ENCODE measurements at regions not wholly inside any gene's neighbourhood (a gene's known extent, or its start where the extent isn't known, plus 50 kb on each side); places are given as distances from the start of the nearest gene placed in this dataset.

- in situ Hi-C loops (cut with HindIII; ENCODE audit: low sequenced_read_pairs): no loop called here
These were observed 748.8 kb downstream of the C12orf50 start for GRCh38 chr12:87280356-87280755.

GRCh38 chr12:87274594-87275245, 754.5 kb downstream of the C12orf50 start:
- in situ Hi-C loops (cut with HindIII; ENCODE audit: low sequenced_read_pairs): no loop called here

DNA sequence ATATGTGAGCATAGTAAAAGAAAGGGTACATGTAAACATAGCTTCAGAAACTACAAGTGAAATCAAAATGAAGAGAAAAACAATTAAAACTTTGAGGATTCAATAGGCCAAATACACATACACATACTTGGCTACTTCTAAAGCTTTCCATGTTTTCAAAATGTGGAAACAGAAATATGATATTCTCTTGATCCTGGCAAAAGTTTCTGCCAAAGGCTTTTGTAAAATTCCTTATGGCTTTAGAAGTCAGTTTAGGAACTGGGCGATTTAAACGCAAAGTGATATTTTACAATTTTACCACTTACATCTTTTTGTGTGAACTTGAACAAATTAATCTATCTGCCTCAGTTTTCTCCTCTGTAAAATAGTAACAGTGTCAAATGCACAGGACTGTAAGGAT, 756.4 kb downstream of the C12orf50 start:
- in situ Hi-C loops (cut with HindIII; ENCODE audit: low sequenced_read_pairs): no loop called here

GRCh38 chr12:87270919-87271318, 758.3 kb downstream of the C12orf50 start:
- in situ Hi-C loops (cut with HindIII; ENCODE audit: low sequenced_read_pairs): no loop called here

GRCh38 chr12:87266305-87266704, 762.9 kb downstream of the C12orf50 start:
- in situ Hi-C loops (cut with HindIII; ENCODE audit: low sequenced_read_pairs): no loop called here

DNA sequence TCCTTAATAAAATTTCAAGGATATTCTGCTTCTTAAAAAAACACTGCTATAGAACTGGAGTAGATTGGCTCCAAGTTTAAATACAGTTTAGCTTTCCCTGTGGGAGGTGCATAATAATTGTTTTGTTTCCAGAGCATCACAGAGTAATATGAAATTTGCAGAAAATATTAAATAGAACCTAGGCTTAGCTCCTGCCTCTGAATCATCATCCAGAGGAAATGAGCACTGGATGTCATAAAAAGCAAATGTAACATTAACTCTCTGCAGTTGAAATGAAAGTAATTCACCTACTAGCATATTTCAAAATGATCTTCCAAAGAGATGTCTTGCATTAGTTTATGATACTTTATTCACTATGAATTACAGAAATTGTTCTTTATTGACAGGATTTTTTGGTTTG, 769.8 kb downstream of the C12orf50 start:
- in situ Hi-C loops (cut with HindIII; ENCODE audit: low sequenced_read_pairs): no loop called here

- in situ Hi-C loops (cut with HindIII; ENCODE audit: low sequenced_read_pairs): no loop called here
These were observed 774.7 kb downstream of the C12orf50 start for GRCh38 chr12:87254381-87255030.

GRCh38 chr12:87253157-87253556, 776.0 kb downstream of the C12orf50 start:
- in situ Hi-C loops (cut with HindIII; ENCODE audit: low sequenced_read_pairs): no loop called here

- in situ Hi-C loops (cut with HindIII; ENCODE audit: low sequenced_read_pairs): no loop called here
These were observed 782.5 kb downstream of the C12orf50 start for GRCh38 chr12:87246726-87247125.

DNA sequence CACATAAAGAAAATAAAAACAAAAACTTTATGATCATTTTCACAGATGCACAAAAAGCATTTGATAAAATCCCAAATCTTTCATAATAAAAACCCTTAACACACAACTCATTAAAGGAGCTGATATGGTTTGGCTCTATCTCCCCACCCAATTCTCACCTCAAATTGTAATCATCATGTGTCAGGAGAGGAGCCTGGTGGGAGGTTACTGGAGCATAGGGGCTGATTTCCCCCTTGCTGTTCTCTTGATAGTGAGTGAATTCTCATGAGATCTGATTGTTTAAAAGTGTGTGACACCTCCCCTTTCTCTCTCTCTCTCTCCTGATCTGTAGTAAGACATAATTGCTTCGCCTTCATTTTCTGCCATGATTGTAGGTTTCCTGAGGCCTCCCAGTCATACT, 790.7 kb downstream of the C12orf50 start:
- in situ Hi-C loops (cut with HindIII; ENCODE audit: low sequenced_read_pairs): no loop called here

- in situ Hi-C loops (cut with HindIII; ENCODE audit: low sequenced_read_pairs): no loop called here
These were observed 794.3 kb downstream of the C12orf50 start for GRCh38 chr12:87234898-87235297.

GRCh38 chr12:87233671-87234070, 795.5 kb downstream of the C12orf50 start:
- in situ Hi-C loops (cut with HindIII; ENCODE audit: low sequenced_read_pairs): no loop called here

GRCh38 chr12:87231818-87232217, 797.4 kb downstream of the C12orf50 start:
- in situ Hi-C loops (cut with HindIII; ENCODE audit: low sequenced_read_pairs): no loop called here

DNA sequence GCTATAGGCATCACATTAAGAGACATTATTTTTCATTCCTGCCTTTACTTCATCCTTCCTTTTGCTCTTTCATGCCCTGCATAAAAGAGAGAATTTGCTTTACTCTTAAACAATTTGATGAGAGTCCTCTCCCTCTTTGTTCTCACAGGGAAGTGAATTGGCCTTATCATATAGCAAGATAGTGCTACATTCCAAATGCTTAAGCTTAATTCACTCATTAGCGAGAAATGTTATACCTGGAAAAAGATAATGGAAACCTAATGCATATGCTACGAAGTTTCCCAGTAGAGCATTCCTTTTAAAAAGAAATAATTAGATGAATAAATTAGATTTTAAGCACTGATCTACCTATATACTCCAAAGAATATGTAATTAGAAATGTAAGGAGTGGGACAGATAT, 798.8 kb downstream of the C12orf50 start:
- in situ Hi-C loops (cut with HindIII; ENCODE audit: low sequenced_read_pairs): no loop called here

- in situ Hi-C loops (cut with HindIII; ENCODE audit: low sequenced_read_pairs): no loop called here
These were observed 802.0 kb downstream of the C12orf50 start for GRCh38 chr12:87227162-87227561.

GRCh38 chr12:87217491-87217890, 811.7 kb downstream of the C12orf50 start:
- in situ Hi-C loops (cut with HindIII; ENCODE audit: low sequenced_read_pairs): no loop called here

DNA sequence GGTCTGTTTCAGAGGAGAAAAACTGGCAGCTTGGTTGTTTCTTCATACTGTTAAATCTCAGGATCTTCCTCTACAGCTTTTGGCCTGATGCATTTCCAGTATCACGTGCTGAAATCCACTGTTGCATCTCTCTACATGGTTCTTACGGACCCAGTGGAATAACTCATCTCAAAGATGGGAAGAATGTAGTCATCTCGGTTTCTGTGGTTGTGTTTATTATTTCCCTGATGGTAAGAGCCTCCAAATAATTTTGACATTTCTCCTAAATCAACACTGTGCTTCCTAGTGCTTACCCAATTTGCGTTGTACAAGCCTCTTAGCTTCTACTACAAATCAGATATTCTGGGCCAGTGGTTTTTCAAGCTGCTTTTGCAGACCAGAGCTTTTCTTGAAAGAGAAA, 812.8 kb downstream of the C12orf50 start:
- in situ Hi-C loops (cut with HindIII; ENCODE audit: low sequenced_read_pairs): no loop called here

DNA sequence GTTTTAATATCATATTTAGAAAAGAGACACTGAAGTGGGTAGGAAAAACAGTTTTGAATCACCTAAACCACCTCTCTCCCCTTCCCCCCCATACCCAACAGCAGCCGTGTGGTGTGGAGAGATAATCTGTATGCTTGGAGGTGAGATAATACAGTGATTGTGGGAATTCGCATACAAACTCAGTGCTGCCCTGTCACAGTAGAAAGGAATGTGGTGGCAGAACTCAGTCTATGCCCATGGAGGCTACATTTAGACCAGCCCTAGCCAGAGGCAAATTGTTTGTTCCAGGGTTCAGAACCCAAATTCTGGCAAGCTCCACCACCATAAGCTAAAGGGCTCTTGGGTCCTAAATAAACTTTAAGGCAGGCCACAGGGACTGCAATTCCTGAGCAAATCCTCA, 827.0 kb downstream of the C12orf50 start:
- in situ Hi-C loops (cut with HindIII; ENCODE audit: low sequenced_read_pairs): no loop called here

- in situ Hi-C loops (cut with HindIII; ENCODE audit: low sequenced_read_pairs): no loop called here
These were observed 827.6 kb downstream of the C12orf50 start for GRCh38 chr12:87201598-87201997.

DNA sequence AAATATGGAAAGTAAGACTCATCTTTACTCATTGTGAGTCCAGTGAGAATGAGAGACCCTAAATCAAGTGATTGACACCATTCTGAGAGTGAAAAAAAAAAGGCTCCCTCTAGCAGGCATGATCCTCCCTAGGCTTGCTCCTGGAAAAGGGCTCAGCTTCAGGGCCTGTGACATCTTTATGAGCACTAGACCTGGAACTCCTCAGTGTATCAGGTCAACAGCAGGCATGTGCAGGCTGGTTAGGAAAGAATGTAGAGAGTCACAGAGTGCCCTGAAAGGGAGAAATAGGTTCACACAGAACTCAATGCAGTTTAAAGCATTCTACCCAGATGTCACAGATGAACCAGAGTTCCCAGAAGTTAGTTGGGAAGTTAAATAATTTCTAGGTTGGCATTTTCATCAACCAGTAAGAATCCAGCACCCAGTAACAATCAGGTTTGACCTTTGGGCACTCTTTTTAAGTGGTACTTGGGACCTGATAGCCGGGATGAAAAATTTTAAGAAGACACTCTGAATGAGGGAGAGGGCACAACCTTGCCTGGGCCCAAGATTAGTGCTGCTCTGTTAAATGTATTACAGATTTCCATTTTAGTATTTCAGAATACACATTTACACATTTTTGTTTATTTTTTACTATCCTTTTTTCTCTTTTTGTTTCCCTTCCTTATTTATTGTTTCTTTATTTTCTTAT, 828.8 kb downstream of the C12orf50 start:
- in situ Hi-C loops (cut with HindIII; ENCODE audit: low sequenced_read_pairs): no loop called here

DNA sequence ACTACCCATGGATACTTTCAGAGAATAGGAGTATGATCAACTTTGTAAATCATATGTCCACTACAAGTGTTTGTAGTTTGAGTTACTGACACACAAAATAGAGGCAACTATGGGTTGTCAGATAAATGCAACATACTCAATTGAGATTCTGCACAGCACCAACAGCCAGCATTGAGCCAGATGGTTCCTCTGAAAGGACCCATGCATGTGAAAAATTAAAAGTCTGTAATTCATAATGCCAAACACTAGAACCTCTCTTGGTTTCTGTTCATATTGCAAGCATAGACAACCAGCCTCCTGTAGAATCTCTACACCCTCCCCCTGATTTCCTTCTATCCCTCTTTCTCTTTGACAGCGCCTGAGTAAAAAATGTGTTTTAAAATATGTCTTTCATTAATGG, 831.0 kb downstream of the C12orf50 start:
- in situ Hi-C loops (cut with HindIII; ENCODE audit: low sequenced_read_pairs): loop anchor here (25.0 kb wide), 1 partner anchor 136 kb away; no protein-coding TSS in a partner anchor

DNA sequence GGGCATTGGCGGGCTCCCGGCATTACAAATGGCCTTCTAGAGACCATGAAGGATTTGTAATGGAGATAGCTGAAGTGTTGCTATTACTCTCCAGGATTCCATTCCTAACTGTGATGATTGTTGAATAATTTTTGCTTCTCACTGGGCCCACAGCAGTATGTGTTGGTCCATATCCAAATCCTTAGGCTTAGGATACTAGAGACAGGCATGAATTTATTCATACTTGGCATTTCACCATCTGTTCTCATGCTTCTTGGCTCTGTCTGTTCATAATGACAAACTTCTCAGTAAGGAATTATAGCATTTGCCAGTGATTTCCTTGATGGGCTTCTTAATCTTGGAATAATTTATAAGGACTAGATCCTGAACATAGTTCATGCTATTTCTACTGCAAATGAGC, 832.9 kb downstream of the C12orf50 start:
- in situ Hi-C loops (cut with HindIII; ENCODE audit: low sequenced_read_pairs): loop anchor here (25.0 kb wide), 1 partner anchor 134 kb away; no protein-coding TSS in a partner anchor
